Tibial artery (tissue), 4 donors: ENCODE measurements at regions not wholly inside any gene's neighbourhood (a gene's known extent, or its start where the extent isn't known, plus 50 kb on each side); places are given as distances from the start of the nearest gene placed in this dataset.

Experiments
- DNase-seq, 2 donors: peaks; one replicate each; pipeline ENCODE4 v3.0.0-alpha.2; 2019
- H3K27ac ChIP-seq, 2 donors: fragments of 200-600 bp; sonication (generic) in 1 of 2; 1 replicate in 1 of 2; 2 replicates in 1 of 2; pipeline ENCODE4 v1.5.1; 2018 to 2019; ENCODE audit warnings: mild to moderate bottlenecking in 1 of 2
- H3K27me3 ChIP-seq, 2 donors: fragments of 200-600 bp; sonication (generic) in 1 of 2; one replicate each; pipeline versions ENCODE4 v1.5.1 to v1.6.0; 2016 to 2019
- H3K36me3 ChIP-seq, 3 donors: fragments of 200-600 bp; sonication (generic) in 2 of 3; one replicate each; pipeline ENCODE4 v1.5.1; 2016 to 2019; ENCODE audit warnings: mild to moderate bottlenecking in 2 of 3
- H3K4me1 ChIP-seq, 4 donors: fragments of 200-600 bp; sonication (generic) in 2 of 4; 1 replicate in 3 of 4; 2 replicates in 1 of 4; pipeline ENCODE4 v1.5.1; 2016 to 2019
- H3K4me3 ChIP-seq, 2 donors: fragments of 200-600 bp; sonication (generic) in 1 of 2; 1 replicate in 1 of 2; 2 replicates in 1 of 2; pipeline ENCODE4 v1.5.1; 2018 to 2019; ENCODE audit warnings: mild to moderate bottlenecking in 2 of 2
- H3K9me3 ChIP-seq, 3 donors: fragments of 200-600 bp; sonication (generic) in 1 of 3; one replicate each; pipeline ENCODE4 v1.5.1; 2016 to 2019
- intact Hi-C: fragments of 100-400 bp; cut with DNase I; formaldehyde crosslinking; loops from one replicate; pipeline ENCODE4 v1.15.0; 2023; ENCODE audit warnings: low total_unique reads
- TF ChIP-seq, protein P1 (sequence below), 2 experiments: fragments of 200-600 bp in 1 of 2; fragments of 450-650 bp in 1 of 2; IDR thresholded peaks; one replicate each; pipeline ENCODE4 v1.5.1; 2017 to 2019; ENCODE audit warnings: antibody characterized with exemption in 2 of 2, mild to moderate bottlenecking in 1 of 2, moderate library complexity in 1 of 2

DNA sequence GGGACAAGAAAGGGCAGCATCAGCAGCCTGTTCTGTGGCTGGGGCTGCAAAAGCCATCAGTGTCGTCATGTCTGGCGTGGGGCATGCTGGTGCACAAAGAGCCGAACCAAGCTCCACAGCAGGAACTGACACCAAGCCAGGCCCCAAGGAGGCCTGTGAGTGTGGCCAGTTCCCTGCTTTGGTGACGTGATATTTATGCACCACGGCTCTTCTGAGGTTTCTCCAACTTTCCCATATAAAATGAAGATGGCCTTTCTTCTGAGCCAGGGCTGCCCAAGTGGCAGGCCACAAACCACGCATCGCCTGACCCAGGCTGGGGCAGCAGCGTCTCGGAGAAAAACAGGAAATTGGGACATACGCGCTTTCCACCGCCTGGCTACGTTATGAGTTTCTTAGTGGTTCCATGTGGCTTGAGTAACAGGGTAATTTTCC is 109.9 kb downstream of the RIN2 start:
- peaks cover 0 to 19% (median 17%) of the 10 kb centered on the region in 3 donors for H3K36me3 ChIP-seq
- intact Hi-C loops, result no loop called here
- DNase-seq, result peak in 1 of 2 donors; percentile 41
- H3K27me3 ChIP-seq, result no peaks in the 10 kb centered on the region
- H3K9me3 ChIP-seq, result no peaks in the 10 kb centered on the region
- TF ChIP-seq, protein P1, sequence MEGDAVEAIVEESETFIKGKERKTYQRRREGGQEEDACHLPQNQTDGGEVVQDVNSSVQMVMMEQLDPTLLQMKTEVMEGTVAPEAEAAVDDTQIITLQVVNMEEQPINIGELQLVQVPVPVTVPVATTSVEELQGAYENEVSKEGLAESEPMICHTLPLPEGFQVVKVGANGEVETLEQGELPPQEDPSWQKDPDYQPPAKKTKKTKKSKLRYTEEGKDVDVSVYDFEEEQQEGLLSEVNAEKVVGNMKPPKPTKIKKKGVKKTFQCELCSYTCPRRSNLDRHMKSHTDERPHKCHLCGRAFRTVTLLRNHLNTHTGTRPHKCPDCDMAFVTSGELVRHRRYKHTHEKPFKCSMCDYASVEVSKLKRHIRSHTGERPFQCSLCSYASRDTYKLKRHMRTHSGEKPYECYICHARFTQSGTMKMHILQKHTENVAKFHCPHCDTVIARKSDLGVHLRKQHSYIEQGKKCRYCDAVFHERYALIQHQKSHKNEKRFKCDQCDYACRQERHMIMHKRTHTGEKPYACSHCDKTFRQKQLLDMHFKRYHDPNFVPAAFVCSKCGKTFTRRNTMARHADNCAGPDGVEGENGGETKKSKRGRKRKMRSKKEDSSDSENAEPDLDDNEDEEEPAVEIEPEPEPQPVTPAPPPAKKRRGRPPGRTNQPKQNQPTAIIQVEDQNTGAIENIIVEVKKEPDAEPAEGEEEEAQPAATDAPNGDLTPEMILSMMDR (IDR thresholded peaks at IDR 0.05), result no peak
- peaks cover 0 to 6% (median 0%) of the 10 kb centered on the region in 4 donors for H3K4me1 ChIP-seq
- no peak overlapping the region for H3K4me3 ChIP-seq
- no peak overlapping the region for H3K27ac ChIP-seq

DNA sequence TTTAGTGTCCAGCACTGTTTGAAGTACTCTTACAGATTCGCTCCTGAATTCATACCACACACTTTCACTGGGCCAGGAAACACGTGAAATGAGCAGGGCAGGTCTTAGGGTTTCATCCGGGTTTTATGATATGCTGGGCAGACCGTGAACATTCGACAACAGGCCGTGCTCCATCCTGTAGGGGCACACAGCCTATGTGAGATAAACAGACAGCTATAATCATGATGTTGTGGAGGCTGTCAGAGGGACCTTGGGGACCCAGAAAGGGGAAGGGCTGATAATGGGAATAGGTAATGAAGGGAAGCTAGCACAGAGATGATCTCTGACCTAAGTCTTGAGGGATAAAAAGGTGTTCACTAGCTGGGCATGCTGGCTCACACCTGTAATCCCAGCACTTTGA is 110.4 kb downstream of the RIN2 start:
- no peak for DNase-seq
- intact Hi-C loops, result no loop called here
- Histone ChIP-seq H3K36me3 (peaks cover 0 to 19% (median 17%) of the 10 kb centered on the region in 3 donors), H3K4me3 (no peak overlapping the region), H3K9me3 (no peaks in the 10 kb centered on the region), H3K27me3 (no peaks in the 10 kb centered on the region), H3K27ac (no peak overlapping the region), H3K4me1 (peaks cover 0 to 6% (median 0%) of the 10 kb centered on the region in 4 donors)
- TF ChIP-seq, protein P1 (IDR thresholded peaks at IDR 0.05), result no peak

DNA sequence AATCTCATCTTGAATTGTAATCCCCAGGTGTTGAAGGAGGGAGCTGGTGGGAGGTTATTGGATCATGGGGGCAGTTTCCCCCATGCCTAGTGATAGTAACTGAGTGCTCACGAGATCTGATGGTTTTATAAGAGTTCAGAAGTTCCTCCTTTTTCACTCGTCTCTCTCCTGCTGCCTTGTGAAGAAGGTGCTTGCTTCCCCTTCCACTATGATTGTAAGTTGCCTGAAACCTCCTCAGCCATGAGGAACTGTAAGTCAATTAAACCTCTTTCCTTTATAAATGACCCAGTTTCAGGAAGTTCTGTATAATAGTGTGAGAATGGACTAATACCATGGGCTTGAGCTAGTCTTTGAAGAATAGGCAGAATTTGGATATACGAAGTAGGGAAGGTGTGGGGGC is 113.9 kb downstream of the RIN2 start:
- TF ChIP-seq, protein P1 (IDR thresholded peaks at IDR 0.05), result no peak

GRCh38 chr20:19874040-19874727 is 116.1 kb downstream of the RIN2 start:
- peaks cover 5 to 21% (median 10%) of the 10 kb centered on the region in 4 donors for H3K4me1 ChIP-seq
- no peak overlapping the region for H3K27ac ChIP-seq
- H3K27me3 ChIP-seq, result no peaks in the 10 kb centered on the region
- H3K4me3 ChIP-seq, result no peak overlapping the region
- DNase-seq, result no peak
- TF ChIP-seq, protein P1 (IDR thresholded peaks at IDR 0.05), result no peak
- H3K36me3 ChIP-seq, result peaks cover 0 to 24% (median 19%) of the 10 kb centered on the region in 3 donors
- intact Hi-C loops, result no loop called here
- H3K9me3 ChIP-seq, result no peaks in the 10 kb centered on the region

More for the DNA sequence above, 113.9 kb downstream of the RIN2 start:
- intact Hi-C loops, result no loop called here
- H3K36me3 ChIP-seq, result peaks cover 0 to 24% (median 19%) of the 10 kb centered on the region in 3 donors
- peaks cover 0 to 16% (median 10%) of the 10 kb centered on the region in 4 donors for H3K4me1 ChIP-seq
- DNase-seq, result no peak
- H3K9me3 ChIP-seq, result no peaks in the 10 kb centered on the region
- H3K4me3 ChIP-seq, result no peak overlapping the region
- no peaks in the 10 kb centered on the region for H3K27me3 ChIP-seq
- no peak overlapping the region for H3K27ac ChIP-seq

- intact Hi-C loops, result no loop called here
- Histone ChIP-seq H3K27ac (peak overlapping the region; percentile 59 to 66), H3K9me3 (no peaks in the 10 kb centered on the region), H3K4me1 (peaks cover 5 to 21% (median 10%) of the 10 kb centered on the region in 4 donors), H3K27me3 (no peaks in the 10 kb centered on the region), H3K36me3 (peaks cover 0 to 24% (median 19%) of the 10 kb centered on the region in 3 donors), H3K4me3 (no peak overlapping the region)
- no peak for DNase-seq
- TF ChIP-seq, protein P1 (IDR thresholded peaks at IDR 0.05), result no peak
These were observed 117.5 kb downstream of the RIN2 start for GRCh38 chr20:19875376-19876221.
